ENCODE measurements at regions not wholly inside any gene's neighbourhood (a gene's known extent, or its start where the extent isn't known, plus 50 kb on each side); places are given as distances from the start of the nearest gene placed in this dataset.
"Not testable (repeated sequence)": the region's sequence is repeated elsewhere in the genome, so short reads cannot be mapped to it uniquely, and the experiment has no call there.

- not testable (repeated sequence) for TF ChIP-seq EZH2 (IDR thresholded peaks at IDR 0.05; ENCODE audit: insufficient read depth, poor library complexity, severe bottlenecking); EZH2phosphoT487 (IDR thresholded peaks at IDR 0.05; ENCODE audit: insufficient read depth, low read depth)
These were observed 607.0 kb downstream of the LMO7 start for GRCh38 chr13:76243120-76243519.
